HT1080 (cell line): ENCODE measurements at regions not wholly inside any gene's neighbourhood (a gene's known extent, or its start where the extent isn't known, plus 50 kb on each side); places are given as distances from the start of the nearest gene placed in this dataset.

Experiments used
- DNase-seq: peaks from one replicate; pipeline ENCODE4 v3.0.0-alpha.2; 2015; ENCODE audit warnings: low read depth

DNA sequence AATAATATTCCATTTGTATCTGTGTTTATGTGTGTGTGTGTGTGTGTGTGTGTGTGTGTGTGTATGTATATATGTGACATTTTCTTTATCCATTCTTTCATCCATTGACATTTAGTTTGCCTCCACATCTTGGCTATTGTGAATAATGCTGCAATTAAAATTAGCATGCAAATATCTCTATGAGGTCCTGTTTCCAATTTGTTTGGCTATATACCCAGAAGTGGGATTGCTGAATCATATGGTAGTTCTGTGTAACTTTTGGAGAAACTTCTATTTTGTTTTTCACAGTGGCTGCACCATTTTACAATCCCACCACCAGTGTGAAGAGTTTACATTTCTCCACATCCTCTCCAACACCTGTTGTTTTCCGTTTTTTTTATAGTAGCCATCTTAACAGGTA is 53.1 kb downstream of the CH25H start:
- no peak for DNase-seq

DNA sequence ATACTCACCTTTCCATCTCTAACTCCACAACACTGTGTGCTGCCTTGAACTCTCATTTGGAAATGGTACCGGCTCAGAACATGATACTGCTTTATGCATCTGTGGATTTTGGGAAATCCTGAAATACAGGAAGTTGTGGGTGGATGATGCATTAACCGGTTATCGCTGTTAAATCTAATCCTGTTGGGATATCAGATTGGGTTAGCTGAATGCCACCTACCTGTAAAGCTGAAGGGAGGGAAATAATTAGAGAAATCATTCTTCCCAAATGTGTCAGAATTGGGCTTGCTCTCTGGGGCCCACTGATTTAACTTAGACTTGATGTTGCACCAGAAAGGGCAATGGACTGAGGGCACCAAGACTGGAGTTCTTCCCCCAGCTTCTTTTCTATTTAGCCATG is 54.0 kb downstream of the CH25H start:
- DNase-seq, result no peak

GRCh38 chr10:89151857-89152256 is 55.3 kb downstream of the CH25H start:
- no peak for DNase-seq

DNA sequence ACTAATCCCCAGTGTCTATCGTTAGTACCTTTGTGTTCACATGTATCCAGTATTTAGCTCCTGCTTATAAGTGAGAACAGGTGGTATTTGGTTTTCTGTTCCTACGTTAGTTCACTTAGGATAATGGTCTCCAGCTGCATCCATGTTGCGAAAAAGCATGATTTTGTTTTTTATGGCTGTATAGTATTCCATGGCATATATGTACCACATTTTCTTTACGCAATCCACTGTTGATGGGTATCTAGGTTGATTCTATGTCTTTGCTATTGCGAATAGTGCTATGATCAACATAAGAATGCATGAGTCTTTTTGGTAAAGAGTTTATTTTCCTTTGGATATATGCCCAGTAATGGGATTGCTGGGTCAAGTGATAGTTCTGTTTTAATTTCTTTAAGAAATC is 59.1 kb downstream of the CH25H start:
- no peak for DNase-seq

DNA sequence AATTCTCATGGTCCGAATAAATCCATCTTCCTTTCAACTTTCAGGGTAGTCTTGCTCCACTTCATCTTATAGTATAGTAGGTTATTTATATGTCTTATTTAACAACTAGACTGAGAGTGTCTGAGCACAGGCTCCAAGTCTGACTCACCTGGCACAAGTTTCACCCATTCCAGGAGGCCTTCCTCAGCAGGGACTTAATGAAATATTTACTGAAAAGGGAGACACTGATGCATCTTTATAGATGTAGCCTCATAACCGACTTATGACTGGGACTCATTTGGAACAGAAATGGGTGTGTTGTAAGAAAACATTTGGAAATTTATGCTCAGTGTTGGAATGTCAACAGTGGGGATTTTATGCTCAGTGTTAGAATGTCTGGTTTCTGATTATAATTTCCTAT is 59.9 kb downstream of the CH25H start:
- peak; percentile 14 for DNase-seq

DNA sequence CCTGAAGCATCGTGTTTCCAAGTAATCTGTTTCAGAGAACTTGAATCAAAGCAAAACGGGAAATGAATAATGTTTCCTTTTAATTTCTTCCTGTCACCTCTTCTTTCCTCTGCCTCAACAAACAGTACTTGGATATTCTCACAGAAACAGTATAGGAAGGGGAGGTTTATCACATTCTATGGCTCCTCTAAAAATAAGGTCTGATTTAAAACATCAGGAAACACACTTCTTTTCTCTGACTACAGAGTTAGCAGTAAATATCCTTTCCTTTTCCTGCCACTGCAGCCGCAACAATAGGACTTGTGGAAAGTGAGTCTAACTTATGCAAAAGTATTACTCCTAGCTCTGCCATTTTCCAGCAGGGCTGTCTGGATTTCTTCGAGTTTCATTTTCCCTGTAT is 62.3 kb downstream of the CH25H start:
- no peak for DNase-seq

DNA sequence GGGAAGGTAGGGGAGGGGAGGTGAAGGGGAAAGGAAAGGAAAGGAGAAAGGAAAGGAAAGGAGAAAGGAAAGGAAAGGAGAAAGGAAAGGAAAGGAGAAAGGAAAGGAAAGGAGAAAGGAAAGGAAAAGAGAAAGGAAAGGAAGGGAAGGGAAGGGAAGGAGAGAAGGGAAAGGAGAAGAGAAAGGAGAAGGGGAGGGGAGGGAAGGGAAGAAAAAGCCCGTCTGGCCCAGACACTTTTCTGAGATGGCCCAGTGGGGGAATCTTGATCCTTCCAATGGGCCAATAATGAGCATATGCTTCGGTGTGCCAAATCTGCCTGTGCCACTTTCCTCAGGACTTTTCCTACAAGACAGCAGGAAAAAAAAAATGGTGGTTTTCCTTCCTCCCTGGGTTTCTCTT is 64.5 kb downstream of the CH25H start:
- DNase-seq, result no peak

DNA sequence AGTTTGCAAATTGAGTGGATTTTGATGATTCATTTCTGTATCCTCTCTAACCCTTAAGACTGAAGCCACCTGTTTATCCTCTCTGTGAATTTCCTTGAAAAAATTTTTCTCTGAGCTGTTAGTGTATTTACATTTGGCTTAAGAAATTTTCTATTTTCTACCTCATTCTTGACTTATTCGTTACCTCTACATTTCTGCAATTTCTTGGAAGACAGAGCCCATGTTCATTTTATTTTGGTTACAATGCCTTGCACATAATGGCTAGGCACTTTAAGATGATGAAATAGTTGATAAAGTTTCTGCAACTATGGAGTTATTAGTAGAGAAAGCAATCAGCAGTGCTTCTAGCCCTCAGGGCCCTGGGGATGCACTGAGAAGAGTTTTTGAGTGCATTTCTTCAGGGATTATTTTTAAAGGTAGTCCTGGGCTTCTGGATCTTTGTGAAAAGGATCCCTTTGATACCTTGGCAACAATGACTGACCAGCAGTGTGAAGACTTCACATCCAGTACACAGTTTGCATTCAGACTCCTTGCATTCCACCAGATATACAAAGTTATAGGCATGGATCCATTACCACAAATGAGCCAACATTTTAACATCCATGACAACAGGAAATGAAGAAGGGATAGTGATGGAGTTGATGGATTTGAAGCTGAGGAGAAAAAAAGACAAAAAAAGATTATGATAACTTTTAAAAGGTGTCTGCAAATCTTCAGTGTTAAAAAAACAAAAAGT is 68.2 kb downstream of the CH25H start:
- DNase-seq, result no peak

DNA sequence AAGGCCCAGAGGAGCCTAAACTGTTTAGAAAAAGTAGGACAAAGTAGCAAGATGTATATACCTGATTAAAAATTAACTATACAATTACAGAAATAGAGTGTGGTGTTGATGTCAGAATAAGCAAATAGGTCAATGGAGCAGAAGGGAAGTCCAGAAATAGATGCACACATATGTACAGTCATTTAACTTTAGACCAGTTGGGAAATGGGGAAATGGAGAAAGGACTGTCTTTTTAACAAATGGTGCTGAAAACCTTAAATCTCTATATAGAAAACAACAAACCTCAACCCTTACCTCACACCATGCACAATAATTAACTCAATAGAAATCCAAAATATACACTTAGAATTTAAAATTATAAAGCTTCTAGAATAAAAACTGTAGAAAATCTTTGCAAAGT is 72.2 kb downstream of the CH25H start:
- no peak for DNase-seq

DNA sequence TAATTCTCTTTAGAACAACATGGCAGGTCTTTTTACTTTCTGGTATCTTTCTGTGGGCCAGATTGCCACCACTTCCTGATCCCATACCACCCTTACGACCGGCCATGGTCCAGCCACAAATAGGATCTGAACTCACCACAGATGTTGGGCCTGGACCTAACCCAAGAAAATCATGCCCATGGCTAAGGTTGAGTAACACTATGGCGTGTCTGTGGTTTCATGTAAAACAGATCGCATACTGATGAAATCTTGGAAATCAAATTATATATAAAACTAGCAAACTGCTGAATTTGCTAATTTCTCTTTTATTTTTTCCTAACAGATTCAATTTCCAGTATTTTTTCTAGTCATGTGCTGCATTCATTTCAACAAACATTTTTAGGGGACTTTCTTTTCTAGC is 77.2 kb downstream of the CH25H start:
- peak; percentile 72 for DNase-seq

GRCh38 chr10:89122433-89123051 is 84.6 kb downstream of the CH25H start:
- peak; percentile 60 for DNase-seq

GRCh38 chr10:89121764-89122020 is 85.4 kb downstream of the CH25H start:
- DNase-seq, result no peak

DNA sequence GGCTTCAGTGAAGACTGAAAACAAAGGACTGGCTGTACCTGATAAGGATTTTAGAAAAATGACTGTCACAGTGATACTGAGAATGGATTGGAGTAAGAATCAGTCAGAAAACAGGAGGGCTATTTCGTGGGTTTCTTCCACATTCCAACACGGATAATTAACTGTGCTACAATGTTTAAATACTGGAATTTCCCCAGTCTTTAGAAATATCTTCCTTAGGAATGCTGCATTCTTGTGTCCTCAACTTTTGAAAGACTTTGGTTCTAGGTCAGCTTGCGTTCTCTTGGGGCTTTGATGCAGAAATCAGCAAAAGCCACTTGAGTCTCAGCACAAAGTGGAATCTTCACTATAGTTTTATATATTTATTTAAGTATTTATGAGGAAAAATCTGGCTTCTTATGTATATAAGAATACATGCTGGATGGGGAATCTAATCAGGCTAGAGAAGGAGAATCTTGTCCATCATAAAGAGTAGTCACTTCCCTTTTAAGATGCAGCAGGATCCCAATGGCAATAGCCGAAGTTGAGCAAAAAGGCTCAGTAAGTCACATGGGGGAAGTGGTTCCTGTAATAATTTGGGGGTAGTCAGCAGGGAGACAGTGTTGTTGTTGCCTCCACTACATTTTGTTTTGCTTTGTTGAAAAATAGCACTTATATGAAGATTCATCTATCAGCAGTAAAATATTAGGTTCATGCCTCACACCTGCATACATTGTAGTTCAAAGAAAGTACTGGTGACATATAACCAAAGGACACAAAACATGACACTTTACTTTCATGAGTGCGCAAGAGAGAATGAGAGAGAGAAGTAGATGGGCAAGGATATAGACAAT is 86.0 kb downstream of the CH25H start:
- no peak for DNase-seq

DNA sequence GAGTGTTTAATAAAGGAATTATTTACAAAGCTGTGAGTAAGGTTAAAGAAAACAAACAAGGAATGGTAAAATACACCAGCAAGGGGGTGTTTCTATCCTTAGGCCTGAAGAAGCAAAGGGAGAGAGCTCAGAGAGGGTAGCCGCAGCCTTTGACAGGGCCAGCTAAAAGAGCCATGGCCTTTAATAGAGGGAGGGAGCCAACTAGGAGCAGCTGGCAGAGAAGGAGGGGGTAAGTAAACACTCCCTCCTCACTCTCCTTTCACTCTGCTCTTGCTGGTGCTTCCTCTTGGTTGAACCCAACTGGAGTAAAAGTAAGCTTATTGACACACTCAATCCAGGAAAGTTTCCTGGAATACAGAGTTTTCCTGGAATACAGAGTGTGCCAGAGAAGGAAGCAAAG is 87.5 kb downstream of the CH25H start:
- no peak for DNase-seq

DNA sequence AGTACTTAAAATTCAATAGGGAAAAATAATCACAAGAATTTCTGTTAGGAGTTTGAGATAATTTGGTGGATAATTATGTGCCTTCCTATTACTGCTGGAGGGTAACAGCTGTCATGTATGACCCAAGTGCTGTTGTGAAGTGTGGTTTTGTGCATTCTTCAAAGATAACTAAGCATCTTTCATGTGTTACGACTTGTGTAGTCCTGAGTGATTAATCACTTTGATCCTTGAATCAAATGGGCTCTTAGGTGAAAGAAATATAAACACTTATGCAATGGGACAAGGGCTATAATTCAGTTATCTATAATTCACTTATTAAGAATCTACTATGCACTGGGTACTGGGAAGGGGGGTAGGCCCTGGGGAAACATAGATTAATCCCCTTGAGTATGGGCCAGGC is 89.0 kb downstream of the CH25H start:
- peak; percentile 41 for DNase-seq

GRCh38 chr10:89115876-89116627 is 91.1 kb downstream of the CH25H start:
- peak; percentile 76 for DNase-seq

- peak; percentile 44 for DNase-seq
Measured at GRCh38 chr10:89114846-89115625, 92.1 kb downstream of the CH25H start.

DNA sequence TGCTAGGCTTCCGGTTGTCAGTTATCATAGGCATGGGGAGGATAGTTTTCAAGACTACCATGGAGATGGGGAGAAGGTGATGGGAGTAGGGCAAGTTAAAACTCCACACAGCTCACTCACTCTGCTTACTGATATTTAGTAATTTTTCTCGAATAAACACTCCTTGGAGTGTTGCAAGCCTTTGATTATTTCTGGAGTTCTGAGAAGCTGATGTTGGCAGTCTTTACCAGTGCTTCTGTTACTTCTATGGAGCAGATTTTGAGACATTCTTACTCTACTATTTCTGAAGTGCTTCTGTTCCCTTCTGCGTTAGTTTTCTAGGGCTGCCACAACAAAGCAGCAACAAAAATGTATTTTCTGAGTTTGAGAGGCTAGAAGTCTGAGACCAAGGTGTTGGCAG is 104.4 kb downstream of the CH25H start:
- DNase-seq, result no peak

- DNase-seq, result peak; percentile 40
Measured at GRCh38 chr10:89101943-89102342, 105.2 kb downstream of the CH25H start.

DNA sequence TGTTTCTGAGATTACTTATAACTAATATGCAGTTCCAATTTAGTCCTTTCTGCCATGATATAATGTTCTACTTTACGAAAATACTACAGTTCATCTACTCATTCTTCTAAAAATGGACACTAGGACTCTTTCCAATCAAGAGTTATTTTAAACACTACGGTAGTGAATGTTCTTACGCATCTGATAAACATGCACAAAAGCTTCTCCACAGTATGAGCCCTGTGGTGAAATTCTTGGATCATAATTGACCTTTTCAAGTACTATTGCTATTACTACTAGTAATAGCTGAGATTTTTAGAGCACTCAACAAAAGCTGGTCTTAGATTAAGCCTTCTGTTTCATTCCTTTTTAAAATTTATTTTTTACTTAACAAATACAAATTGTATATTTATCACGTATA is 106.4 kb downstream of the CH25H start:
- no peak for DNase-seq

- DNase-seq, result no peak
Measured at GRCh38 chr10:89097226-89097625, 106.6 kb downstream of the FAS start.
